ENCODE measurements at regions not wholly inside any gene's neighbourhood (a gene's known extent, or its start where the extent isn't known, plus 50 kb on each side); places are given as distances from the start of the nearest gene placed in this dataset.

DNA sequence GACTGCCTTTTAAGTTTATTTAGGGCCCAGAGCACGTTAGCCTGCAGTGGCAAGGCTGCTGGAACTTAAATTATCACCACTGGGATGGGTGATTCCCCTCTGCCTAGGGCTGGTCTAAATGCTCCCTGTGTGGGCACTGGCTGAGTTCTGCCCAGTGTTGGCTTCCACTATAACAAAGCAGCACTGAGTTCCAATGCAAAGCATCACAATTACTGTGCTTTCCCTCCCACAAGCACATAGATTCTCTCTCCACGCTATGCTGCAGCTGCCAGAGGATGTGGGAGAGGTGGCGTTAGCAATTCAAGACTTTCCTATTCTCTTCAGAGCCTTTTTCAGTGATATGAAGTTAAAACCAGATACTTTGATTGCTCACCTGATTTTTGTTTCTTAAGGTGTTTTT lies 328.9 kb upstream of the DDX18 start:
- TF ChIP-seq, protein P1, sequence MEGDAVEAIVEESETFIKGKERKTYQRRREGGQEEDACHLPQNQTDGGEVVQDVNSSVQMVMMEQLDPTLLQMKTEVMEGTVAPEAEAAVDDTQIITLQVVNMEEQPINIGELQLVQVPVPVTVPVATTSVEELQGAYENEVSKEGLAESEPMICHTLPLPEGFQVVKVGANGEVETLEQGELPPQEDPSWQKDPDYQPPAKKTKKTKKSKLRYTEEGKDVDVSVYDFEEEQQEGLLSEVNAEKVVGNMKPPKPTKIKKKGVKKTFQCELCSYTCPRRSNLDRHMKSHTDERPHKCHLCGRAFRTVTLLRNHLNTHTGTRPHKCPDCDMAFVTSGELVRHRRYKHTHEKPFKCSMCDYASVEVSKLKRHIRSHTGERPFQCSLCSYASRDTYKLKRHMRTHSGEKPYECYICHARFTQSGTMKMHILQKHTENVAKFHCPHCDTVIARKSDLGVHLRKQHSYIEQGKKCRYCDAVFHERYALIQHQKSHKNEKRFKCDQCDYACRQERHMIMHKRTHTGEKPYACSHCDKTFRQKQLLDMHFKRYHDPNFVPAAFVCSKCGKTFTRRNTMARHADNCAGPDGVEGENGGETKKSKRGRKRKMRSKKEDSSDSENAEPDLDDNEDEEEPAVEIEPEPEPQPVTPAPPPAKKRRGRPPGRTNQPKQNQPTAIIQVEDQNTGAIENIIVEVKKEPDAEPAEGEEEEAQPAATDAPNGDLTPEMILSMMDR (IDR thresholded peaks at IDR 0.05): no peak
- TF ChIP-seq EZH2phosphoT487 (IDR thresholded peaks at IDR 0.05): no peak

Measured in neural progenitor cell (in vitro differentiated cells).